AML-193 (cell line): ENCODE measurements at regions not wholly inside any gene's neighbourhood (a gene's known extent, or its start where the extent isn't known, plus 50 kb on each side); places are given as distances from the start of the nearest gene placed in this dataset.

Experiments
- DNase-seq, 2 experiments: peaks; one replicate each; lab custom pipeline; 2025; lab: John Stamatoyannopoulos, UW

GRCh38 chr7:106957766-106958165, 86.7 kb upstream of the PRKAR2B start:
- peak; percentile 91 for DNase-seq

- DNase-seq = no peak
Measured at GRCh38 chr7:106959753-106960152, 84.8 kb upstream of the PRKAR2B start.

- DNase-seq = no peak
Measured at GRCh38 chr7:106962751-106963150, 81.8 kb upstream of the PRKAR2B start.

- no peak for DNase-seq
Measured at GRCh38 chr7:106964466-106964865, 80.0 kb upstream of the PRKAR2B start.

- DNase-seq = no peak
Measured at GRCh38 chr7:106965108-106965507, 79.4 kb upstream of the PRKAR2B start.

GRCh38 chr7:106966121-106966520, 78.4 kb upstream of the PRKAR2B start:
- DNase-seq = no peak

GRCh38 chr7:106968160-106968559, 76.3 kb upstream of the PRKAR2B start:
- DNase-seq = no peak

GRCh38 chr7:106978425-106979420, 65.8 kb upstream of the PRKAR2B start:
- DNase-seq = no peak

- no peak for DNase-seq
Measured at GRCh38 chr7:106979551-106980357, 64.8 kb upstream of the PRKAR2B start.

- DNase-seq = no peak
Measured at GRCh38 chr7:106980358-106980685, 64.2 kb upstream of the PRKAR2B start.

- DNase-seq = no peak
Measured at GRCh38 chr7:106982415-106982814, 62.1 kb upstream of the PRKAR2B start.

GRCh38 chr7:106984034-106984433, 60.5 kb upstream of the PRKAR2B start:
- no peak for DNase-seq

- no peak for DNase-seq
Measured at GRCh38 chr7:106986450-106986977, 58.0 kb upstream of the PRKAR2B start.

GRCh38 chr7:106987777-106988176, 56.7 kb upstream of the PRKAR2B start:
- DNase-seq = no peak

GRCh38 chr7:106992511-106992910, 52.0 kb upstream of the PRKAR2B start:
- no peak for DNase-seq
